Parathyroid adenoma (tissue), 2 donors: ENCODE measurements at regions not wholly inside any gene's neighbourhood (a gene's known extent, or its start where the extent isn't known, plus 50 kb on each side); places are given as distances from the start of the nearest gene placed in this dataset.

Experiments used
- H2AFZ ChIP-seq: fragments of 300-600 bp; sonication (generic); one replicate; pipeline ENCODE4 v1.7.0; 2017; ENCODE audit warnings: antibody characterized with exemption, mild to moderate bottlenecking
- H3K27ac ChIP-seq: fragments of 300-600 bp; sonication (generic); one replicate; pipeline ENCODE4 v1.7.0; 2017
- H3K27me3 ChIP-seq: fragments of 300-600 bp; sonication (generic); one replicate; pipeline ENCODE4 v1.7.0; 2017; ENCODE audit warnings: low read length; ENCODE audit not compliant: control insufficient read depth, insufficient read depth
- H3K36me3 ChIP-seq: fragments of 300-600 bp; sonication (generic); one replicate; pipeline ENCODE4 v1.7.0; 2017; ENCODE audit warnings: low read length; ENCODE audit not compliant: control insufficient read depth, insufficient read depth
- H3K4me1 ChIP-seq: fragments of 300-600 bp; sonication (generic); one replicate; pipeline ENCODE4 v1.7.0; 2017; ENCODE audit warnings: control low read depth
- H3K4me2 ChIP-seq: fragments of 300-600 bp; sonication (generic); one replicate; pipeline ENCODE4 v1.7.0; 2017; ENCODE audit warnings: low read length
- H3K4me3 ChIP-seq: fragments of 300-600 bp; sonication (generic); one replicate; pipeline ENCODE4 v1.7.0; 2017; ENCODE audit warnings: low read depth, low read length
- H3K79me2 ChIP-seq: fragments of 300-600 bp; sonication (generic); one replicate; pipeline ENCODE4 v1.7.0; 2017; ENCODE audit warnings: control low read depth
- H3K9ac ChIP-seq: fragments of 300-600 bp; sonication (generic); one replicate; pipeline ENCODE4 v1.7.0; 2017; ENCODE audit warnings: mild to moderate bottlenecking
- H3K9me3 ChIP-seq: fragments of 300-600 bp; sonication (generic); one replicate; pipeline ENCODE4 v1.7.0; 2017; ENCODE audit warnings: low read length; ENCODE audit not compliant: control insufficient read depth
- CTCF ChIP-seq: fragments of 300-600 bp; sonication (generic); IDR thresholded peaks from one replicate; pipeline ENCODE4 v1.7.0; 2017; ENCODE audit warnings: antibody characterized with exemption, mild to moderate bottlenecking
- donor health status: primary hyperparathyroidism.

GRCh38 chr12:45138609-45139008, 77.3 kb upstream of the ANO6 start:
- TF ChIP-seq CTCF = no peak
- H3K27ac ChIP-seq = no peak overlapping the region
- H3K27me3 ChIP-seq = no peaks in the 10 kb centered on the region
- no peaks in the 10 kb centered on the region for H3K79me2 ChIP-seq
- H3K4me2 ChIP-seq = no peak overlapping the region
- no peak overlapping the region for H3K9ac ChIP-seq
- H3K4me1 ChIP-seq = no peaks in the 10 kb centered on the region
- no peaks in the 10 kb centered on the region for H3K9me3 ChIP-seq
- H3K36me3 ChIP-seq = no peaks in the 10 kb centered on the region
- no peak overlapping the region for H2AFZ ChIP-seq
- H3K4me3 ChIP-seq = no peak overlapping the region

GRCh38 chr12:45148006-45148405, 67.9 kb upstream of the ANO6 start:
- no peaks in the 10 kb centered on the region for H3K79me2 ChIP-seq
- no peaks in the 10 kb centered on the region for H3K36me3 ChIP-seq
- H3K4me3 ChIP-seq = no peak overlapping the region
- TF ChIP-seq CTCF = no peak
- H3K4me2 ChIP-seq = no peak overlapping the region
- no peaks in the 10 kb centered on the region for H3K4me1 ChIP-seq
- no peak overlapping the region for H3K27ac ChIP-seq
- no peak overlapping the region for H3K9ac ChIP-seq
- no peaks in the 10 kb centered on the region for H3K27me3 ChIP-seq
- H3K9me3 ChIP-seq = no peaks in the 10 kb centered on the region
- H2AFZ ChIP-seq = no peak overlapping the region

- no peak for TF ChIP-seq CTCF
- H3K4me2 ChIP-seq = no peak overlapping the region
- no peaks in the 10 kb centered on the region for H3K79me2 ChIP-seq
- no peak overlapping the region for H3K27ac ChIP-seq
- H3K4me3 ChIP-seq = no peak overlapping the region
- H3K27me3 ChIP-seq = no peaks in the 10 kb centered on the region
- no peak overlapping the region for H2AFZ ChIP-seq
- H3K9me3 ChIP-seq = no peaks in the 10 kb centered on the region
- H3K4me1 ChIP-seq = no peaks in the 10 kb centered on the region
- no peak overlapping the region for H3K9ac ChIP-seq
- H3K36me3 ChIP-seq = no peaks in the 10 kb centered on the region
Observed at GRCh38 chr12:45148619-45149018, 67.3 kb upstream of the ANO6 start.

DNA sequence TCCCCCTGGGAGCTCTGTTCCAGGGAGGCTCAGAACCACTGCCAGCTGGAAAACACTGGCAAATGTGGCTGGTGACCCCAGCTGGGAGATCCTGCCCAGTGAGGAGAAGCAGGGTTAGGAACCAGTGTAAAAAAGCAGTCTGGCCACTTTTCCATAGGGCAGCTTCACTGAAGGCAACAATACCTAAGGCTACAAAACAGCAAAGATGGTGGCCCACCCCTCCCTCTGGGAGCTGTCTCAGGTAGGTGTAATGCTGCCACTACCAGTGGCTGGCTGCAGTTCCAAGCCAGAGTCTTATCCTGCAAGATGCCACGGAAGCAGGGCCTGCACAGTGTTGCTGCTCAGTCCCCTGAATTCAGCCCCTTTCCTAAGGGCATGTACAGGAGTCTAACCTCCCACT, 50.6 kb upstream of the ANO6 start:
- Histone ChIP-seq H3K27me3 (no peaks in the 10 kb centered on the region), H3K4me3 (no peak overlapping the region), H3K4me2 (no peak overlapping the region), H3K9ac (no peak overlapping the region), H3K27ac (no peak overlapping the region), H3K9me3 (no peaks in the 10 kb centered on the region), H3K36me3 (no peaks in the 10 kb centered on the region), H2AFZ (no peak overlapping the region), H3K4me1 (no peaks in the 10 kb centered on the region), H3K79me2 (no peaks in the 10 kb centered on the region)
- no peak for TF ChIP-seq CTCF

GRCh38 chr12:45166056-45166455, 49.8 kb upstream of the ANO6 start:
- Histone ChIP-seq H3K9me3 (no peaks in the 10 kb centered on the region), H3K4me1 (no peaks in the 10 kb centered on the region), H3K4me3 (no peak overlapping the region), H3K4me2 (no peak overlapping the region), H3K27me3 (no peaks in the 10 kb centered on the region), H3K36me3 (no peaks in the 10 kb centered on the region), H3K9ac (no peak overlapping the region), H3K27ac (no peak overlapping the region), H3K79me2 (no peaks in the 10 kb centered on the region), H2AFZ (no peak overlapping the region)
- TF ChIP-seq CTCF = no peak
